ENCODE measurements at regions not wholly inside any gene's neighbourhood (a gene's known extent, or its start where the extent isn't known, plus 50 kb on each side); places are given as distances from the start of the nearest gene placed in this dataset.

- no peak for TF ChIP-seq ZNF274 (IDR thresholded peaks at IDR 0.05; ENCODE audit: insufficient read depth, insufficient read length)
- TF ChIP-seq POLR2AphosphoS5 (IDR thresholded peaks at IDR 0.05; ENCODE audit: low read length): no peak
- TF ChIP-seq EP300 (IDR thresholded peaks at IDR 0.05; ENCODE audit: borderline replicate concordance in 1 of 2, control insufficient read depth in 1 of 2, low read depth in 2 of 2, low read length in 2 of 2): no peak
- TF ChIP-seq CTCF (IDR thresholded peaks at IDR 0.05 in 2 of 3, conservative IDR thresholded peaks at IDR 0.05 in 1 of 3; ENCODE audit: control insufficient read depth in 2 of 3, extremely low read depth in 1 of 3, insufficient read depth in 1 of 3, low read depth in 3 of 3, low read length in 3 of 3): no peak
- TF ChIP-seq PAX8 (IDR thresholded peaks at IDR 0.05): no peak
- TF ChIP-seq NKRF (conservative IDR thresholded peaks at IDR 0.05): no peak
Measured at GRCh38 chr9:13588151-13589033, 308.9 kb upstream of the MPDZ start.
